ENCODE measurements at regions not wholly inside any gene's neighbourhood (a gene's known extent, or its start where the extent isn't known, plus 50 kb on each side); places are given as distances from the start of the nearest gene placed in this dataset.
"Not testable (repeated sequence)": the region's sequence is repeated elsewhere in the genome, so short reads cannot be mapped to it uniquely, and the experiment has no call there.

GRCh38 chr1:121443001-121443540, 258.3 kb downstream of the SRGAP2C start:
- TF ChIP-seq CTCF (IDR thresholded peaks at IDR 0.05; ENCODE audit: control insufficient read depth, extremely low read depth, insufficient read depth): no peak
- peak; percentile 59 for DNase-seq (ENCODE audit: low read depth)
- H3K4me3 ChIP-seq (ENCODE audit: low read depth, low read length): no peak overlapping the region

GRCh38 chr1:121444096-121444495, 259.3 kb downstream of the SRGAP2C start:
- no peak for TF ChIP-seq CTCF (IDR thresholded peaks at IDR 0.05; ENCODE audit: control insufficient read depth, extremely low read depth, insufficient read depth)
- H3K4me3 ChIP-seq (ENCODE audit: low read depth, low read length): no peak overlapping the region
- DNase-seq (ENCODE audit: low read depth): no peak

- DNase-seq (ENCODE audit: low read depth): no peak
- H3K4me3 ChIP-seq (ENCODE audit: low read depth, low read length): no peak overlapping the region
- no peak for TF ChIP-seq CTCF (IDR thresholded peaks at IDR 0.05; ENCODE audit: control insufficient read depth, extremely low read depth, insufficient read depth)
Measured at GRCh38 chr1:121445679-121446078, 260.9 kb downstream of the SRGAP2C start.

- H3K4me3 ChIP-seq (ENCODE audit: low read depth, low read length); DNase-seq (ENCODE audit: low read depth): not testable (repeated sequence)
- TF ChIP-seq CTCF (IDR thresholded peaks at IDR 0.05; ENCODE audit: control insufficient read depth, extremely low read depth, insufficient read depth): 0 out of 2 replicates have a peak, but pooled peaks have one; percentile 10
Measured at GRCh38 chr1:121447280-121447923, 262.6 kb downstream of the SRGAP2C start.

GRCh38 chr1:121448064-121448463, 263.3 kb downstream of the SRGAP2C start:
- not testable (repeated sequence) for H3K4me3 ChIP-seq (ENCODE audit: low read depth, low read length); DNase-seq (ENCODE audit: low read depth)

- no peak for TF ChIP-seq CTCF (IDR thresholded peaks at IDR 0.05; ENCODE audit: control insufficient read depth, extremely low read depth, insufficient read depth)
- no peak overlapping the region for H3K4me3 ChIP-seq (ENCODE audit: low read depth, low read length)
Measured at GRCh38 chr1:121448851-121449250, 264.1 kb downstream of the SRGAP2C start.

GRCh38 chr1:121452484-121452883, 267.7 kb downstream of the SRGAP2C start:
- H3K4me3 ChIP-seq (ENCODE audit: low read depth, low read length): no peak overlapping the region
- TF ChIP-seq CTCF (IDR thresholded peaks at IDR 0.05; ENCODE audit: control insufficient read depth, extremely low read depth, insufficient read depth): no peak
- no peak for DNase-seq (ENCODE audit: low read depth)

More at GRCh38 chr1:121448851-121449250, 264.1 kb downstream of the SRGAP2C start:
- no peak for DNase-seq (ENCODE audit: low read depth)

Measured in LNCaP clone FGC (cell line).